Stomach smooth muscle (tissue), 2 donors: ENCODE measurements at regions not wholly inside any gene's neighbourhood (a gene's known extent, or its start where the extent isn't known, plus 50 kb on each side); places are given as distances from the start of the nearest gene placed in this dataset.

Experiments
- H3K27ac ChIP-seq: one replicate; pipeline ENCODE4 v1.7.0; 2013; ENCODE audit warnings: mild to moderate bottlenecking, low read length, inconsistent platforms
- H3K27me3 ChIP-seq, 2 donors: one replicate each; pipeline ENCODE4 v1.7.0; 2013; ENCODE audit warnings: low read length in 2 of 2; ENCODE audit not compliant: insufficient read depth in 2 of 2, control insufficient read depth in 1 of 2
- H3K36me3 ChIP-seq, 2 donors: one replicate each; pipeline ENCODE4 v1.7.0; 2013; ENCODE audit warnings: low read length in 2 of 2; ENCODE audit not compliant: control insufficient read depth in 2 of 2, insufficient read depth in 2 of 2
- H3K4me1 ChIP-seq: one replicate; pipeline ENCODE4 v1.7.0; 2013; ENCODE audit warnings: low read length; ENCODE audit not compliant: control insufficient read depth, insufficient read depth
- H3K4me3 ChIP-seq, 2 donors: one replicate each; pipeline ENCODE4 v1.7.0; 2013; ENCODE audit warnings: low read length in 2 of 2
- H3K9ac ChIP-seq, 2 donors: one replicate each; pipeline ENCODE4 v1.7.0; 2013; ENCODE audit warnings: low read length in 2 of 2, mild to moderate bottlenecking in 1 of 2
- H3K9me3 ChIP-seq, 2 donors: one replicate each; pipeline ENCODE4 v1.7.0; 2013; ENCODE audit warnings: low read length in 2 of 2; ENCODE audit not compliant: control insufficient read depth in 2 of 2
- donor health status: healthy.
- donor health status: Pancreatic carcinoma.

DNA sequence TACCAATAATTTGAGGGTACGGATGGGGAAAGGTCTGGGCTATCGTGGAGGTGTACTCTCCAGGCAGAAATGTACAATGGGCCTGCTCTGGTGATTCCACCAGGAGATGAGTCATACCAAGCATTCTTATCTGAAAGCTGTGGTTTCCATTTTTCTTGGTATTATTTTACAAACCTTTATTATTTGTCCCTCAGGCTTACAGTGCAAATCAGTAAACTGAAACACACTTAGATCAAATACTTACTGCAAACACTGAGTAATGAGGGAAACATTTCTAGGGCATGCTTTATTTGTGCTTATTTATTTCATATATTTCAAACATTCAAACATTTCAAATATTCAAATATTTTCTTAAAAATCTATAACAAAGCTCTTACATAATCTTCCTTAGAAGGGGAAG is 319.8 kb downstream of the RND3 start:
- H3K9ac ChIP-seq, result no peak overlapping the region
- H3K27ac ChIP-seq, result no peak overlapping the region
- no peak overlapping the region for H3K4me3 ChIP-seq
- H3K36me3 ChIP-seq, result no peaks in the 10 kb centered on the region
- no peaks in the 10 kb centered on the region for H3K9me3 ChIP-seq
- H3K4me1 ChIP-seq, result peaks cover 8% of the 10 kb centered on the region
- no peaks in the 10 kb centered on the region for H3K27me3 ChIP-seq

DNA sequence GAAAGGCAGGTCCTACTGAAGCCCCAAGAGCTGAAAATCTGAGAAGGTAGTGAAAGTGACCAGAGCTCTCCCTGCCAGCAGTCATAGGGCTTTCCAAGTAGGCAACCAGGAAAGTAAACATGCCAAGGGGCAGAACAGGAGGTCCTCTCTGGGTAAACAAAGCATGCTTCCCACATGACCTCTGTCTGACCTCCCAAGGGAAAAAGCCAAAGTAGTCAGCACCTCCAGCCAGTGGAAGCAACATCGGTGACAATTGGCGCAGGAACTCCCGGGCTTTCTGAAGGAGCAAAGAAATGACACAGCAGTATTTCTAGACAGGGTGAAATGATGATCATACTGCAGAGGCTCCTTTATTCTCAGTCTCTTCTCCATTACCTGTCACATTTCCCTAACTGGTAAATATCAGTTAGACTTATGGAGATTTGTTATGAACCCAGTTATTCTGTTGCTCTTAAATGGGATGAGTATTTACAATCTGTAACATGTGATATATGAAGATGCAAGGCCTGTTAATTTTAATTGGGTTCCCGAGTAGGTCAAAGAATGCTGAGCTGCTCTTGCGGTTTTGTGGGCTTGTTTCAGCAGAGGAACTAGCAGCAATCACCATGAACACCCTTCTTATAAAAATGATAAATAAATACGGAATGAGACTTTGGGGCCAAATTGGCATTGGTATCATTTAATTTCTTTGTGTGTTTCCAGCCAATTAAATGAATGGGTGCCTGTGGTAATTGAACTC is 321.0 kb downstream of the RND3 start:
- Histone ChIP-seq H3K4me1 (peaks cover 8% of the 10 kb centered on the region), H3K9ac (no peak overlapping the region), H3K36me3 (no peaks in the 10 kb centered on the region), H3K27ac (no peak overlapping the region), H3K27me3 (no peaks in the 10 kb centered on the region), H3K9me3 (no peaks in the 10 kb centered on the region), H3K4me3 (no peak overlapping the region)

DNA sequence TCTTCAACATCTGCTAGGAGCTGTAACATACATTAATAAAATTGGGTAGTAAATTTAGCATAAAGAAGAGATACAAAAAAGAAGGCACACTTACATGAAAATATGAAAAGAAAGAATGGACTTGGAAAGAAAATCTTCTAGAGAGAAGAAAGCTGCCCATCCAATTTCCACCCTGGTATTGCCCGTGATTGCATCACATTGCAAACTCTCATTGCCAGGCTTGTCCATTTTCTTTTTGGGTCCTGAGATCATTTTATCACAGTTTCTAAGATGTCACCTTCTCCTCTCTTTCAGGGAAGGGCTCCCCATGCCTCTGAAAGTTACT is 321.5 kb downstream of the RND3 start:
- Histone ChIP-seq H3K27ac (no peak overlapping the region), H3K9me3 (no peaks in the 10 kb centered on the region), H3K36me3 (no peaks in the 10 kb centered on the region), H3K4me1 (peaks cover 8% of the 10 kb centered on the region), H3K4me3 (no peak overlapping the region), H3K27me3 (no peaks in the 10 kb centered on the region), H3K9ac (no peak overlapping the region)

DNA sequence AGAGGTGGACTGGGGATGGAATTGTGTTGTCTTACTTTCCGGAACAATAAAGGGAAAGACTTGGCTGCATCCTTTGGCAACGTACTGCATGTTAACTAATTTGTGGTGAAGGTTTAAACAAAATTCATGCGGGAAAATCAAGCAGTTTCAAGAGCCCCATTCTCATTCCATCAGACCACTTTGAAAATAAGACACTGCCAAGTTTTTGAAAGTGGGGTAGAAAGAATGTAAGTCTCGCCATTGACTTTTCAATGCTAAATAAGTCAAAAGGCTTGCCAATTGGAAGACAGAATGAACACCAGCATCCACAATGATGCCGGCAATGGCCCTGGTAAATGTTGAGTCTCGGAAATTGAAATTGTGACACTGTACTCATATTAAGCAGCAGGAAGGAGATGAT is 322.0 kb downstream of the RND3 start:
- no peaks in the 10 kb centered on the region for H3K36me3 ChIP-seq
- H3K9ac ChIP-seq, result no peak overlapping the region
- H3K27ac ChIP-seq, result no peak overlapping the region
- peaks cover 8% of the 10 kb centered on the region for H3K4me1 ChIP-seq
- H3K27me3 ChIP-seq, result no peaks in the 10 kb centered on the region
- H3K4me3 ChIP-seq, result no peak overlapping the region
- H3K9me3 ChIP-seq, result no peaks in the 10 kb centered on the region

DNA sequence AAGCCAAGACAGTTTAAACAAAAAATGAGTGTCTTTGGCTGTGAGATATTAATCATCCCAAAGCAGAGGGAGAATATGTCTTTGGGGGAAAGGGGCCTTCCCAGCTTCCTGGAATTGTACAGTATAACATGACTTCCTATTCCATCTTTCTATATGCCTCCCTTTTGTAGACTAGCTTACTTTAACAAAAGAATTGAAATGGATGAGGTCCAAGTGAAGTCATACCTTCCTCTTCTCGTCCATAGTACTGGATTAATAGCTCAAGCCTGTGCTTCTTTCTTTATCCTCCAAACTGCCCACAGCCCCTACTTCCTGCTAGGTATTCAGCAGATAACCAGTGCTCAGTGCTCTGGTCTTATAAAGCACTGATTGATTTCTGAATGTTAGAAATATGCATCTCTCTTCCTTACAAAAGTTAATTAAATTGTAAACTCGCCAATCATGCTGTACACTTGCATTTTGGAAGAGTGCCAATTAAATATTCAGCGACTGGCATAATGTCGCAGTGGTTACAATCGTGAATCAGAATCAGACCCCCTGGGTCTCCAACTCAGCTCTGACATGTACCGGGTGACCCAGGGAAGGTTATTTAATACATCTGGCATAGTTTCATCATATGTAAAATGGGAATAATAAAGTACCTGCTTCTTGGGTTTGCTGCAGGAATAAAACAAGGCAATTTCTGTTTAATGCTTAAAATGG is 325.1 kb downstream of the RND3 start:
- Histone ChIP-seq H3K9ac (no peak overlapping the region), H3K4me3 (no peak overlapping the region), H3K36me3 (no peaks in the 10 kb centered on the region), H3K4me1 (peaks cover 4% of the 10 kb centered on the region), H3K27ac (no peak overlapping the region), H3K27me3 (no peaks in the 10 kb centered on the region), H3K9me3 (no peaks in the 10 kb centered on the region)

DNA sequence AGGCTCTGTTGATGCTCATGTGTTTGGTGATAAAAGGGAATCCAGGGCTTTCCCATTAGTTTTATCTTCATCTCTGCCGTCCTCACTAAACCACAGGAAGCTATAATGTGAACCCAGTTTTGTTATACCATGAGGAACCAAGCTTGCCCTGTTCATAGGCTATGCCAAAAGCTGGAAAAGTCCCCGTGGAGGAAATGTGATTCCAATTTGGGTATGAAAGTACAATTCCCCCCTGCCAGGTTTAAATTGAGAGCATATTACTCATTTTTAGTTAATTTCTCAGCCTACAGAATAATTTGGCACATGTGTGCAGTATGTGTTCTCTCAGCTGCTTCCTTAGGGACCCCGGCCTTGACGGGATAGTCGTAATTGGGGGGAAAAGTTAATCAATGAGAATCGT is 327.4 kb downstream of the RND3 start:
- H3K36me3 ChIP-seq, result no peaks in the 10 kb centered on the region
- H3K4me3 ChIP-seq, result no peak overlapping the region
- H3K27ac ChIP-seq, result no peak overlapping the region
- H3K4me1 ChIP-seq, result no peaks in the 10 kb centered on the region
- H3K27me3 ChIP-seq, result no peaks in the 10 kb centered on the region
- H3K9me3 ChIP-seq, result no peaks in the 10 kb centered on the region
- no peak overlapping the region for H3K9ac ChIP-seq

DNA sequence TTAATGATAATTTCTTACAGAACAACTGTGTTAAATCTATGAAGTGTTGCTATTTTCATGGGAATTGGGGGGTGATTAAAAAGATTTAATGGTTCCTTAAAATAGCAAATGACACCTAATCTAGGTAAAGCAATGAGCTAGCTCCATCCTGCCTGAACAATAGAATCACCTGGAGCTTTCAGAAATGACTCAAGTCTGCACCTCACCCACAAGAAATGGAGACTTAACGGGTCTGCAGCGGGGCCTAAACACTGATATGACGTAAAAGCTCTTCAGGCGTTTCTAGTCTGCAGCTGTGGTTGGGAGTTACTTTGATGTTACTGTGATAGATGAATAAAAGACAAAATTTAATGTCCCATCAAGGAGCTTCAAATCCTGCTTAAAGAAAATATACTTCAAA is 328.2 kb downstream of the RND3 start:
- H3K27ac ChIP-seq, result no peak overlapping the region
- no peak overlapping the region for H3K4me3 ChIP-seq
- H3K4me1 ChIP-seq, result no peaks in the 10 kb centered on the region
- no peaks in the 10 kb centered on the region for H3K9me3 ChIP-seq
- H3K9ac ChIP-seq, result no peak overlapping the region
- no peaks in the 10 kb centered on the region for H3K27me3 ChIP-seq
- no peaks in the 10 kb centered on the region for H3K36me3 ChIP-seq

DNA sequence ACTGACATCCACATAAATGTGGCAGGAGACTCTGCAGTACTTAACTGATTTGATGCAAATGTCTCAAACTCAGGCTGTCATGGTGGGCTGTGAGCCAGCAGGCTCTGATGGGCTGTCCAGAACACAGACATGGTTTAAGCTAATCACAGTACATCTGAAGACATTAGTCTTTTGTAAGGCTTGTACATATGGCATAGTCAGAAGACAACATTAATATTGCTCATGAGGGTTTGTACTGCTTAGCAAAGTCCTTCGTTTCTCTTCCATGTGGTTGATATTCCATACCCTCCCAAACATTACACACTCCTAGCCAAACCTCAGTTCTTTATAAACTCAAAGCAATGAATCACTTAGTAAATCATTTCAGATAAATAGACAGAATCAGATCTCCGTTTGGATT is 330.6 kb downstream of the RND3 start:
- Histone ChIP-seq H3K4me1 (no peaks in the 10 kb centered on the region), H3K36me3 (no peaks in the 10 kb centered on the region), H3K4me3 (no peak overlapping the region), H3K27ac (no peak overlapping the region), H3K27me3 (no peaks in the 10 kb centered on the region), H3K9ac (no peak overlapping the region), H3K9me3 (no peaks in the 10 kb centered on the region)

DNA sequence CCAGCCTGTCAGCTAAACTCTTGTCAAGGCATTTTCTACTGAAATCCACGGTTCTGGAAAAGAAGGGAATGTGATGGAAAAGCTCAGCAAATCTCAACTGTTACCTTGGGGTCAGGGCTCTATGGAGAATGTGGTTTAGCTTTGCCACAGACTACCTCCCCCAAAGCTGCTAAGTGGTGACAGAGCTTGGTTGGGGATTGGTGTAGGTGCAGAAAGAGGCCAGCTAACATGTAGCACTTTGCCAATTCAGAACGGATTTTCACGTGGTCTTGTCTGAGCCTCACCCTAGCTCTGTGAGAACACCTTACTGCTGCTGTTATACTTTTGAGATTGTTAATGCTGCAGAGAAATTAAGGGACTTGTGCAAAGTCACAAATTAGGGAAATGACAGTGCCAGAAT is 331.1 kb downstream of the RND3 start:
- Histone ChIP-seq H3K36me3 (no peaks in the 10 kb centered on the region), H3K9ac (no peak overlapping the region), H3K4me3 (no peak overlapping the region), H3K9me3 (no peaks in the 10 kb centered on the region), H3K27me3 (no peaks in the 10 kb centered on the region), H3K27ac (no peak overlapping the region), H3K4me1 (no peaks in the 10 kb centered on the region)

DNA sequence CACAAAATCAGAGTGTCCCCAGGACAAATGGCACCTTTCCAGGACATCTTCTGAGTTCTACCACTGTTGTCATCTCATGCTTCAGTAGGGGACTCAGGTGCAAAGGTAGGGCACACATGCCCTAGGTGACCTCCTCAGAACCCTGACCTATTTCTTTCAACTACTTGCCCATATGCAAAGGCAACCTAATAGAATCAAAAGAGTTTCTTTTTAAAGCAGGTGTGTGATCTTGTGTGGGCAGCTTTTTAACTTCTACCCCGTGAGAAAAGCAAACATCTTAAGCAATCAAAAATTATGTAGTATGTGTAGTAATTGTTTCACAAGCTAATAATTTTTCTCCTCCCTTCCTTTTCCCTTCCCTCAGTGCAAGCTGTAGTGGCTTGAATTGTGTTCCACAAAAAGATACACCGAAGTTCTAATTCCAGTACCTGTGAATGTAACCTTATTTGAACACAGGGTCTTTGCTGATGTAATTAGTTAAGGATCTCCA is 333.1 kb downstream of the RND3 start:
- Histone ChIP-seq H3K9me3 (no peaks in the 10 kb centered on the region), H3K27me3 (no peaks in the 10 kb centered on the region), H3K4me3 (no peak overlapping the region), H3K36me3 (no peaks in the 10 kb centered on the region), H3K4me1 (no peaks in the 10 kb centered on the region), H3K27ac (no peak overlapping the region), H3K9ac (no peak overlapping the region)

DNA sequence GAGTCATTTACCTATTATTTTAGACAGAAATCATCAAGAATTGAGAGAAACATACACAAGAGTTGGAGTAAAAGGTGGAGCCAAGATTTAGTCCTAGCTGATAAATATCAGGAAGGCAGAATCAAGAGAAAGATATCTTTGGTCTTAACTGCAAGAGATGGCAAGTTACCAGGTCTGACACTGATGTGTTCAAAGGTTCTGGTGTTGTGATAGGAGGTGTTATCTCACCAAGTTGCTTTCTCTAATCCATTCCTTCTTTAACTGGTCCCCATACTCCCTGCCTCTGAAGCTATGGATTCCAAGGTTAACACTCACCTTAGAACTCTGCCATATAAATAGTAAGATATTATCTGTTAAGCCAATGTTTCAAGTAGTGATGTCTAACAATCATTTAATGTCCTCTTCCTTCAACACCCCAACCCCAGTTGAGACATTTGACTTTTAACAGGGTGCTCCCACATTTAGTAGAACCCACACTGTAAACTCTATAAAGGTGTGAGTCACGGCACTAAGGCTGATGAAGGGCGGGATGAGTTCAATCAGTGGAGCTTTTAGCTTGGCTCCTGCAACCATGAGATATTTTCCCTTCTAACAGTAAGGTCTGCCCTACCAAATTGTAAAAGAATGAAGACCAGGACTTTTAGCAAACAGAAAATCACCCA is 333.7 kb downstream of the RND3 start:
- no peak overlapping the region for H3K9ac ChIP-seq
- H3K4me1 ChIP-seq, result no peaks in the 10 kb centered on the region
- no peak overlapping the region for H3K4me3 ChIP-seq
- no peaks in the 10 kb centered on the region for H3K9me3 ChIP-seq
- no peak overlapping the region for H3K27ac ChIP-seq
- H3K27me3 ChIP-seq, result no peaks in the 10 kb centered on the region
- no peaks in the 10 kb centered on the region for H3K36me3 ChIP-seq
